ENCODE measurements at regions not wholly inside any gene's neighbourhood (a gene's known extent, or its start where the extent isn't known, plus 50 kb on each side); places are given as distances from the start of the nearest gene placed in this dataset.

DNA sequence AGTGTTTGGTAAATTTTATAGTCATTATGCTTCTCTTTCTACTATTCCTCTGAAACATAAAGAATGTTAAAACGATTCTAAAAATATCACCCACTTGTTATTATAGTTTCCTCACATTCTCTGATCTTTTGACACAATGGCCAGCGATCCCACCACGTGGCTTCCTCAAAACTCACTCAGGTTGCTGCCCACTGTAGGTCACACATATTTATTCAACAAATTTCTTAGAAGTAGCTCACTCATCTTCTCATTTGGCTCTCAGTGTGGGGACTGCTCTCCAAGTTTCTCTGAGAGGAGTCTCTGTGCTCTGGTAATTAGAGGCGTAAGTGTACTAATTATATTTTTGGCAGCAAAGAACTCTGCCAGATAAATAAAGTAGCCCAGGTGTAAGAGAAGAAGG is 465.4 kb downstream of the CDH11 start:
- DNase-seq (ENCODE audit: low read depth, low spot score), result no peak

DNA sequence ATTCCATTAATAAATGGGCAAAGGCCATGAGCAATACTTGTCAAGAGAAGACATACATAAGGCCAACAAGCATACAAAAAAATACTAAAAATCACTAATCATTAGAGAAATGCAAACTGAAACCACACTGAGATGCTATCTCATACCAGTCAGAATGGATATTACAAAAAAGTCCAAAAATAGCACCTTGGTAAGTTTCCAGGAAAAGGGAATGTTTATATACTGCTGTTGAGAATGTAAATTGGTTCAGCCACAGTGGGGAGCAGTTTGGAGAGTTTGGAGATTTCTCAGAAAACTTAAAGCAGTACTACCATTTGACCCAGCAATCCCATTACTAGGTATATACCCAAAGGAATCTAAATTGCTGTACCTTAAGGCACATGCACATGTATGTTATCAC is 467.7 kb downstream of the CDH11 start:
- DNase-seq (ENCODE audit: low read depth, low spot score), result no peak

DNA sequence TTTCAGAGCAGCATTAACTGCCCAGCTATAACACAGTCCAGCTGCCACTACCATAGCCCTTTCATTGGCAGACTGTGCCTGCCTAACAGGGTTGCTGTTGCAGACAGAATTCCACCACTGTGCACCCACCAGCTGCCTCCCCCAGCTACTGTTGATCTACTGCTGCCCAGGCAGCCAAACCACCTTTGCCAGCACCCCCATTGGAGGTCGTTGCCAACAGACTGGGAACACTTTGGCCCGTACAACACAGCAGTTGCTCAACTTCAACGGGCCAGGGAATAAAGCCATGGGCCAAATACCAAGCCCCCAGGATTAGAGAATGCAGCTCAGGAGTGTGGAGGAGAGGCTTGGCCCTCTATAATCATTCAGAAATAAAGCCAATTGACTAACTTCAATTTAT is 473.6 kb downstream of the CDH11 start:
- DNase-seq (ENCODE audit: low read depth, low spot score), result no peak

DNA sequence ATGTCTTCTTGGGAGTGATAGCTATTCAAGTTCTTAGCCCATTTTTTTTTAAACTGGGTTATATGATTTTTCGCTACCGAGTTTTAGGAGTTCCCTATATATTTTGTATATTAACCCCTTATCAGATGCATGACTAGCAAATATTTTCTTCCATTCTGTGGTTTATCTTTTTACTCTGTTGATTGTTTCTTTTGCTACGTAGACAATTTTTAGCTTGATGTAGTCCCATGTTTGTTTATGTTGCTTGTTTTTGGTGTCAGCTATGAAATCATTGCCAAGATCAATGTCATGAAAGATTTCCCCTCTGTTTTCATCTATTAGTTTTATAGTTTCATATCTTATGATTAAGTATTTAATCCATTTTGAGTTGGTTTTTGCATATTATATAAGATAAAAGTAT is 480.5 kb downstream of the CDH11 start:
- no peak for DNase-seq (ENCODE audit: low read depth, low spot score)

DNA sequence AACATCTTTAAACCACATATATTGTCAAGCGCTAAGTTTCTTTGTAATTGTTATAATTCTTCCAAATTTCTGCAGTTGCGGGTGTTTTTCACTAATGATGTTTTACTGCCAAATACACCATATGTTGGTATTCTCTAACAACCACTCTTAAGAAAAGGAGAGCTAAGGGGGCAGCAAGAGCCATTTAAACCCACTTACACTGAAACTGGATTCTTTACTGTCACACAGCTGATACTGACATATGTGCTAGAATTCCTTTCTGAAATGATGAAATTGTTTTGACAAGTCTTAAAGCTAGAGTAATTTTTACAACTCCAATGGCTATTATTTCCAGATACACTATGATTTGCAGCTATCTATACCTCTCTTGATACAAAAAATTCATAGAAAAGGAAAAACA is 483.1 kb downstream of the CDH11 start:
- no peak for DNase-seq (ENCODE audit: low read depth, low spot score)

DNA sequence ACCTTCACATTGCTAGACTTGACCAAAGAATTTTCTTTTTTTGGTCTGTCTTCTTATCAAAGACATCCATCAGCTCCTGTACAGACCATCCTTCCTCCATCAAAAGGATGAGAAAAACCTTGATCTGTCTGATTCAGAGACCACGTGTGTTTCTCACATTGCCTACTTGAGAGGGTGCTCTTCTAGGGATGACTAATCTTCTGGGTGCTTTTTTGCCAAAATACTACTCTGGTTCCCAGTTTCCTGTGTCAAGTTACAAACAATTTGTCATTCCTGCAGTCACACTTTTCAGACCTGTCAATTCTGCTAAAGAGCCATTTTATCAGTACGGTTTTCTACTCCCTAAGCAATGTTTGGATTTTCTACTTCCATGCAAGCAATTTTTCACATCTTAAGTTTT is 492.2 kb downstream of the CDH11 start:
- DNase-seq (ENCODE audit: low read depth, low spot score), result no peak

DNA sequence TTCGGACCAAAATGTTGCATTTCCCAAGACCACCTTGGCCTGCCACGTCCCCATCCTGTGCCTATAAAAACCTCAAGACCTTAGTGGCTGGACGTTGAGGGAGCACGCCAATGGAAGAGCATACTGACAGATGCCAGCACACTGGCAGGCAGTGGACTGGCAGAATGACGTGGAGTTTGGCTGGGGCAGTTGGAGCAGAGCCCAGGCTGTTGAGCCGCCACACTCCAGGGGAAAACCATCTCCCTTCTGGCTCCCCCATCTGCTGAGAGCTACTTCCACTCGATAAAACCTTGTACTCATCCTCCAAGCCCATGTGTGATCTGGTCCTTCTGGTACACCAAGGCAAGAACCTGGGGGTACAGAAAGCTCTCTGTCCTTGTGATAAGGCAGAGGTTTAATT is 494.1 kb downstream of the CDH11 start:
- DNase-seq (ENCODE audit: low read depth, low spot score), result no peak

DNA sequence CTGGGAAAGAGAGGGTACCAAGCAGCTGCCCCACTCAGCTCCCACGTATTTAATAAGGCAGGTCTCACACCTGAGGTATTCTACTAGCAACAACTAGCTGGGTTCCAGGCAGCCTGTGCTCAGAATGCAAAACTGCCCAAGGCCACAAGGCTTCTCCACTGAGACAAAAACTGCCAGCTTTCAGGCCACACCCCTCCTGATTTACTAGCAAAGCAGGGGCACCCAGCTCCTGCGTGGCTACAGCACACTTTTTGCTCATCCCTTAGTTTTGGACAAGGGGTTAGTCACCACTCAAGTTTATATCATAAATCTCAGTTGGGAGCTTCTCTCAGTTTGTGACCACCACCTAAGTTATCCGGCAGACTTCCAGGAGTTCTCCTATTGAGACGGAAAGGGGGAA is 494.6 kb downstream of the CDH11 start:
- DNase-seq (ENCODE audit: low read depth, low spot score), result peak; percentile 37

DNA sequence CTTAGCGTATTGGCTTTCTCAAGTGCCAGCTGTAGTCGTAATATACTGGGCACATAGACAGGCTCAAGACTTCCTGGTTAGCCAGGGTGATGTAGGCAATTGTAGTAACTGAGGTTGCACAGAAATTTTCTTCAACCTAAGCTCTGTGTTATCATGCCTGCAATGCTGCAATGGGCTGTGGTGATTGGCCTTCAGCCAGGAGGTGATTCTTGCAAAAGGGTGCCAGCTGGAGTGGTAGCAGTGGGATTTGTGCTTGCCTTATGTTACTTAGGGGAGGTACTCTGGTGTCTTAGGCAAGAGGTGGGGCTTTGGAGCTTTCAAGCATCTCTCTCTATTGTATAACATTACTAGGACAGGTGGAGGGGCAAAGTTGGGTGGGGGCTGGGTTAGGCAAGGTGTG is 495.1 kb downstream of the CDH11 start:
- no peak for DNase-seq (ENCODE audit: low read depth, low spot score)

DNA sequence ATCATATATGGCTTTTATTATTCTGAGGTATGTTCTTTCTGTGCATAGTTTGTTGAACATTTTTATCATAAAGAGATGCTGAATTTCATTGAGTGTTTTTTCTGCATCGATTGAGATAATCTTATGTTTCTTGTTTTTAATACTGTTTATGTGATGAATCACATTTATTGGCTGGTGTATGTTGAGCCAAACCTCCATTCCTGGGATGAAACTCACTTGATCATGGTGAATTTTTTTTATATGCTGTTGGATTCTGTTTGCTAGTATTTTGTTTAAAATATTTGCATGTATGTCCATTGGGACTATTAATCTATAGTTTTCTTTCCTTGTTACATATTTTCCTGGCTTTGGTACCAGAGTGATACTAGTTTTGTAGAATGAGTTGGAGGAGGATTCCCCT is 500.2 kb downstream of the CDH11 start:
- no peak for DNase-seq (ENCODE audit: low read depth, low spot score)

DNA sequence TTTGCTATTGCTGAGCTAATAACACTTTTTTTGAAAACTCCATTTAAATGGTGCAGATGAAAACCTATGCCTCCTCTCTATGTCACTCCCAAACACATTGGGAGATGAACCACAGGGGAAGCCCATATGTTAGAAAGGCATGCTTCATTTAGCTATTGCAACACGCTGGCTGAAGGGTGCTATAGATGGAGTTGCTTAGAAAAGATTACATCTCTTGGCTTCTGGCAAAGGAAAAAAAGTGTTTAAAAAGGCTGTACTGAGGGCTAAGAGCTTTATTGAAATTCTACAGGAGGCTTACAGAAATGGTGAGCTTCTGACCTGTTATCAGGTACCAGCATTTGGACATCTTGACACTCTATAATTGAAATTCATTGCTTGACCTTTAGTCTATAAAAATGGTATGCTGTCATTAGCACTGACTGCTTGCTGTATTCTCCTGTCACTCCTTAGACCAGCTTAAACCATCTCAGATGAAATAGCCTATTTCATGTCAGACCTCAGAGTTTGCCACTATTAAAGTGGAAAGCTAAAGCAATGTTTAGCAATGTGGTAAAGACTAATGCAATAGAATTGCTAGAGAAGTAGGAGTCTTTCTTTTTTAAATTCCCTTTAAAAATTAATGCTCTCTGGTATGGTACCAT is 503.9 kb downstream of the CDH11 start:
- DNase-seq (ENCODE audit: low read depth, low spot score), result no peak

DNA sequence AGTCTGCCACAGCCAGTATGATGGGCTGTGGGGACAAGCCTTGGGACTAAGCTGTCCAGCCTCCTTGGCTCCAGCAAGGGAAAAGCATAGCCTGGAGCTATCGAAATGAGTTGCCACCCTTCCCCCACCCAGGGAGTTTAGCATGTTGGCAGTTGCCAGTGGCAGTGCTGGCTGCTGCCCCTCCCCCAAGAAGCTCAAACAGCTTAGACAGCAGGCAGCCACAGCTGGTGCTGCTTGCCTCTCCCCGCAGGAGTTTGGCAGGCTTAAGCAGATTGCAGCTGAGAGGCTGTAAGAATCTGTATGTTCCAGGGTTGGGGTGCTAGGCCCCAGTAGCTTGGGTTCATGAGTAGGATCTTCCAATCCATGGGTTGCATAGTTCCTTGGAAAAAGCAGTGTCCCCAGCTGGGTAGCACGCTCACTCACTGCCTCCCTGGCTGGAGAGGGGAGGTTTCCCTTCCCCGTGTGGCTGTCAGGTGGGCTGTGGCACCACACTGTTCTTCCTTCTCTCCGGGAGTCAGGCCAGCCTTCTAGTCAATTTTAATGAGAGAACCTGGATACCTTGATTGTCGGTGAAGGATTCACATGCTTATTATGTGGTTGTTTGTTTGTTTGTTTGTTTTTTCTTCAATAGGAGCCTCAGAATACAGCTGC is 506.1 kb downstream of the CDH11 start:
- peak; percentile 95 for DNase-seq (ENCODE audit: low read depth, low spot score)

DNA sequence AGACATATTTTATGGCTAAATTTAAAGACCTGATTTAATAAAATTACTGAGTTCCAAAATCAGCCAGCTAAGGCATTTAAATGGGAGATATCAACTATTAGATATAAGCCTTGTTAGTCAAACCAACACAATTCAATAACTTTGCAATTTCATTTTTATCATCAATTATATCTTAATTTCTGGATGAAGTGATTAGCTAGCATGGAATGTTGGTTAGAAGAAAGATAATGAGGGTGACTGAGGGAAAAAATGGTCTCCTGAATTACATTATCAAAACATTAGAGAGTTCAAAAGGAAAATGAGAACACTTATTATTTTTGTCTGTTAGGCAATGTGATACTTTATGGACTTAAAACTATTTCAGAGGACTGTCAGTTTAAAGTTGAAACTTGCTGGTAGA is 525.7 kb downstream of the CDH11 start:
- no peak for DNase-seq (ENCODE audit: low read depth, low spot score)

DNA sequence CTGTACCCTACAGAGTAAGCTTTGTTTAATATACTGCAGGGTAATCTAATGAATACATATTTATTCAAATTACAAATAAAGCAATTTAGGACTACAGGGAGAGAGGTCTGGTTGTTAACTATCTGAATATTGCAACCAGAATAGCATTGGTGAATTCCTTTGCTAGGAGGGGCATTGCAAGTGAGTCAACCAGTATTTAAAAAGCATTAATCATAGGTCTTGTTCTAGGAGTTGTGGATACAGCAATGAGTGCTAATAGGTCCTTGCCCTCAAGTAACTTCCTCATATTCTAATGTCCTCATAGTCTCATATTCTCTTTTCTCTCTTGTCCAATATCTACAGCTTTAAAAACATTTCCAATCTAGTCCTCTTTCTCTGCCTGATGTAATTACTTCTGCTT is 531.4 kb downstream of the CDH11 start:
- no peak for DNase-seq (ENCODE audit: low read depth, low spot score)

DNA sequence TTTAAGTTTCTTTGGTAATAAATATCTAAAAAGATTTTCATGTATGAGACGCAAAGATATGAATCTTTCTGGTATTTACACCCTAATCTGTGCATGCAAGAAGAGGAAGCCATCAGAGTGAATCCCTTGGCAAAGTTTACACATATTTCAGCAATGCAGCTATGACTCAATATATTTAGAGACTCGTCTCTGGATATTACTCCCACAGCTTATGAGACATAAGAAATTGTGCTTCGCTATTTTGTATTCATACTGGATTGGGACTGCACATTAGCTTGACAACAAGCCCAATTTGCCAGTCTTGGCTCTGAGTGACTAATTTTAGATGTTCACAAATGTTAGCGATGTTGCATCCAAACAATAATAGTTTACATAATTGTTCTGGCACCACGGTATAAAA is 532.0 kb downstream of the CDH11 start:
- DNase-seq (ENCODE audit: low read depth, low spot score), result no peak

DNA sequence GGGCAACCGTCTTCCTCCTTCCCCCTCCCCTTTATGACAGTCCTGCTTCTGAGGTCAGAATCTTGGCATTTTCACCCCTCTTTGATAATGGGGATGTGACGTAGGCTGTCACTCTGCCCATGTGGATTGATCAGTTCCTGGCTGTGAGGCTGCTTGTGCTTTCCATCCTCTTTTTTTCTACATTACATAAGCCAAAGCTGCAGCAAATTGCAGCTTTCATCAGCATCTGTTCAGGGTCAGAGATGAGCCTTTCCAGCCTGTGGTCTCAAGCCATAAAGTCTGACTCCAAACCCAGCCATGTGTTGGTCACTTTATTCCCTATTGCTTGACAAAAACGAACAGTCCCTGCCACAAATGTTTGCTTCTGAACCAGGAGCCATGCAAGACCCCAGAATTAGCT is 535.1 kb downstream of the CDH11 start:
- no peak for DNase-seq (ENCODE audit: low read depth, low spot score)

DNA sequence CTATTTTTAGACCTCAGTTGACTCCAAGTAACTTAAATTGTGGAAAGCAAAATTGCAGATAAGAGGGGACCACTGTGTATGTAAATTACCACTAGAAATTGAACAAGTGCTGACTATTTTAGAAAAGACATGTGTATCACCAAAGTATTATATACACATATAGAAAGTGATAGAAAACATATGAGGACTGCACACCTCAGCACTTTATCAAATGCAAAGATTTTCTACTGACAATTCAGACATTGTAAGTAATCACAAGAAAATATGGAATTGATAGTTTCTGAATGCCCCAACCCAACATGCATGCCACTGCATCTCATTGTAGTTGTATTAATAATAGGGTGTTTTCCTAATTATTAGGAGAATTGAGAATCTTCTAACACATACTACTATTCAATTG is 536.5 kb downstream of the CDH11 start:
- DNase-seq (ENCODE audit: low read depth, low spot score), result no peak

DNA sequence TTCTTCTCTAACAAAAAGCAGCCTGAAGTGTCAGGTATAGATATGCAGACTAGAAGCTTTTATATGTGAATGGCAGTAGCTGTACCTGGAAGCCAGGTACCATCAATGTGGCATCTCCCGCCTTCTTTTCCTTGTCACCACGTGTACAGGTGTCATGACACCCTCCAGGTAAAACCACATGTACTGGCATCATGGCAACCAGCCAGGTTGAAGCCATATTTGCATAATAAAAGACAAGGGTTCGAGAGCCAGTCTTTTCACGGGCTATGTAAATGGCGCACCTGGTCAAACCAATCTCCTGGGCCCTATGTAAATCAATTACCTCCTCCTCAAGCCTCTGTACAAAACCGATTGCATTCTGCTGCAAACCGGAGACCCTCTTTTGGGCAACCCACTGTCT is 541.3 kb downstream of the CDH11 start:
- DNase-seq (ENCODE audit: low read depth, low spot score), result peak; percentile 4

DNA sequence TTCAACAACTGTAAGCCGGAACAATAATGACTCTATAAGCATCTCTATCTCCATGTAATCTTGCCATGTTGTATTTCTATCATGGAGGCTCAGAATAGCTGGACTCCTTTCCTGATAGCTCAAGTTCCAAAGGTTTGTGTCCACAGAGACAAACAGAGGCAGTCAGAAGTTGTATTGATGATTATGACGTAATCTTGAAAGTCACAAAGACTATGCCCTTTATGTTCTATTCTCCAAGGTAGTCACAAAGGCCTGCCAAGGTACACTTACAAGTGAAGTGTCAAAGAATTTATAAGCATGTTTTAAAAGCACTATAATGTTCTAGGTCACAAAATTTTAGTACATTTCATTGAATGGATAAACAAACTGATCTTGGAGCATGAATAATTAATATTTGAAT is 542.2 kb downstream of the CDH11 start:
- DNase-seq (ENCODE audit: low read depth, low spot score), result no peak

DNA sequence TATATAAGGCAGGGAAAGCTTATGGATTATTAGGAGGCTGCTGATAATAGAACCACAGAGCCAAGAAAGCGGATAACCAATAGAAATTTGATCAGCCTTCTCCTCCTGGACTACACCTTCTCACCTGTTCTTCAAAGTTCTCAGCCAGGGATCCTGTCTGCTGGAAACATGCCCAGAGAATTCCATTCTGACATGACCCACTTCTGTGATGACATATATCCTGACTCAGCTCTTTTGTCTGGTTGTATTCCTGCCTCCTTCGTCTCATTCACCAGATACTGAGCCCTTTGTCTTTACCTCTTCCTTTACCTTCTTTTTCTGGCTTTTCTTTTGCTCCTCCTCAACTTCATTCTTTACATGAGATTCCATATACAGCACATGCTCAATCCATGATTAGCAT is 576.1 kb downstream of the CDH11 start:
- no peak for DNase-seq (ENCODE audit: low read depth, low spot score)

DNA sequence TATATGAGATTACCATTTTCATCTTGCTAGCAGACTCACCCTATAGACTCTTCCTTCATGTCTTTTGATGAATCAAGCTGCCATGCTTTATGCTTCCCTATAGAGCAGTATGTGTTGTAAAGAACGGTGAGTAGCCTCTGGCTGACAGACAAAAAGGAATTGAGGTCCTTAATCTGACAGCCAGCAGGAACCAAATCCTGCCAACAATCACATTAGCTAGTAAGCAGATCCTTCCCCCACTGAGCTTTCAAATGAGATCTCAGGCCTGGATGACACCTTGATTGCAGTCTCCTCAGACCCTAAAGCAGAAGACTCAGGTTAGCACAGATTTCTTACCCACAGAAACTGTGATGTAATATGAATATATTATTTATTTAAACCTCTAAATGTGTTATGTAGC is 577.0 kb downstream of the CDH11 start:
- no peak for DNase-seq (ENCODE audit: low read depth, low spot score)

DNA sequence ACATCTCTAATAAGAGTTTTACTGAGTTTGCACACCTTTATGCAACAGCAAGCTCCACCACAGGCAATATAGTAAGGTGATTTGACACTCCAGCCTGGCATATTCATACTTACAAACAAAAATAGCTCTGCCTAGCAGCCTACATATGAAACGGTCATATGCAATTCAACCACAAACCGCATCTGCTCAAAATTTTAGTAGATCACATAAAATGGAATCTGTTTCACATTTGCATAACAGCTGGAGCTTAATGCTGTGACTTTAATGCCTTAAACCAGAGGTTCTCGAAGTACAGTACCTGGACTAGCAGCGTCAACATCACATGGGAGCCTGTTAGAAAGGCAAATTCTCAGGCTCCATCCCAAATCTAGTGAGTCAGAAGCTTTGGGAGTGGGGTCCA is 578.4 kb downstream of the CDH11 start:
- no peak for DNase-seq (ENCODE audit: low read depth, low spot score)

DNA sequence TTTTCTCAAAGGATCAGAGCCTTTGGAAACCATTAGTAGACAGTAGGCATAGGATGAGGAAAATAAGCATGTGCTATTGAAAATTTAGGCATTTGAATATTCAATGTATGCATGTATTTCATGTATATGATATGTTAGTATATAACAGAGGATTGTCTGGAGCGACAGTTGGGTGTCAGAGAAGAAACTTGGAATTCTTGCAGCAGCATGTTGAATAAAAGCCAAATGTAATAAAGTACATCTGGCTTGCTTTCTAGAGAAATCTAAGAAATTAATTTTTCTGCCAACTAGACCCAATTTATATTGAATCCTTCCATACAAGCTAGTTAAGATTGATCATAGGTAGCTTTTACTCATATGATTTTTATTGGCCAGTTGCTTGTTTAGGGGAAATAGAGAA is 578.8 kb downstream of the CDH11 start:
- DNase-seq (ENCODE audit: low read depth, low spot score), result no peak

DNA sequence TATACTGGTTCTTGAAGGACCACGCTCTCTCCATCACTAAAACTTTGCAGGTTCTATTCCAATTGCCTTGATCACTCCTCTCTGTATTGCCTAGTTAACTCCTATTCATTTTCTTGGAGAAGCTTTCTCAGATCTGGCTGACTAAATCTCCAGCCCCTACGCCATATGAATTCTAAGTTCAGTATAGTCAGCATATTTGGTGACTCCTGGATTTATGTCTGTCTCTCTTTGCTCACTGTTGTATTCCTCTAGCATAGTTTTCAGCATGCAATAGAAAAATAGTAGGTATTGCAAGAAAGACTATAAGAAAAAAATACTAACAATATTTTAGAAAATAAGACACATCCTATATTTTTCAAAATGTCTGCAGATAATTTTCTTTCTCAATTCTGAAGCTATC is 579.7 kb downstream of the CDH11 start:
- DNase-seq (ENCODE audit: low read depth, low spot score), result no peak

Data from ELF-1 (cell line).